ENCODE measurements at regions not wholly inside any gene's neighbourhood (a gene's known extent, or its start where the extent isn't known, plus 50 kb on each side); places are given as distances from the start of the nearest gene placed in this dataset.

GRCh38 chr9:118423721-118424120 is 719.5 kb downstream of the TLR4 start:
- no peaks in the 10 kb centered on the region for H3K4me1 Mint-ChIP-seq (ENCODE audit: low read depth, unreplicated experiment)
- ChIA-PET POLR2A (no interaction called here), CTCF (no interaction called here)
- H3K9me3 Mint-ChIP-seq (ENCODE audit: unreplicated experiment): no peaks in the 10 kb centered on the region
- no peaks in the 10 kb centered on the region for H3K27me3 ChIP-seq (replicated peaks; ENCODE audit: control insufficient read depth, insufficient read depth, low read length)
- BruUV-seq (replicated peaks): no TSS peak
- no peak for TF ChIP-seq CTCF (IDR thresholded peaks at IDR 0.05; ENCODE audit: insufficient read depth in 1 of 2, low read depth in 1 of 2, low read length in 1 of 2, severe bottlenecking in 1 of 2, unreplicated experiment in 1 of 2)
- H3K4me3 ChIP-seq (ENCODE audit: low read depth, low read length): no peak overlapping the region
- no peak for DNase-seq
- H3K36me3 ChIP-seq (ENCODE audit: control insufficient read depth, insufficient read depth, low read length): no peaks in the 10 kb centered on the region
- H3K27me3 Mint-ChIP-seq (ENCODE audit: insufficient read depth, unreplicated experiment): no peaks in the 10 kb centered on the region
- H3K9me3 ChIP-seq: no peaks in the 10 kb centered on the region
- intact Hi-C loops (cut with micrococcal nuclease; ENCODE audit: unreplicated experiment): no loop called here
- no peak overlapping the region for H3K4me3 Mint-ChIP-seq (ENCODE audit: unreplicated experiment)
- no peak overlapping the region for H3K27ac Mint-ChIP-seq (ENCODE audit: unreplicated experiment)
- H3K4me1 ChIP-seq: no peaks in the 10 kb centered on the region
- no peaks in the 10 kb centered on the region for H3K36me3 Mint-ChIP-seq (ENCODE audit: insufficient read depth, unreplicated experiment)

- H3K4me1 Mint-ChIP-seq (ENCODE audit: low read depth, unreplicated experiment): no peaks in the 10 kb centered on the region
- ChIA-PET POLR2A (no interaction called here), CTCF (no interaction called here)
- H3K27me3 Mint-ChIP-seq (ENCODE audit: insufficient read depth, unreplicated experiment): no peaks in the 10 kb centered on the region
- H3K4me3 Mint-ChIP-seq (ENCODE audit: unreplicated experiment): no peak overlapping the region
- no peak for TF ChIP-seq CTCF (IDR thresholded peaks at IDR 0.05; ENCODE audit: insufficient read depth in 1 of 2, low read depth in 1 of 2, low read length in 1 of 2, severe bottlenecking in 1 of 2, unreplicated experiment in 1 of 2)
- BruUV-seq (replicated peaks): no TSS peak
- no peaks in the 10 kb centered on the region for H3K9me3 Mint-ChIP-seq (ENCODE audit: unreplicated experiment)
- no peaks in the 10 kb centered on the region for H3K36me3 Mint-ChIP-seq (ENCODE audit: insufficient read depth, unreplicated experiment)
- no peak overlapping the region for H3K27ac Mint-ChIP-seq (ENCODE audit: unreplicated experiment)
- DNase-seq: no peak
- no peaks in the 10 kb centered on the region for H3K27me3 ChIP-seq (replicated peaks; ENCODE audit: control insufficient read depth, insufficient read depth, low read length)
- no peaks in the 10 kb centered on the region for H3K4me1 ChIP-seq
- H3K36me3 ChIP-seq (ENCODE audit: control insufficient read depth, insufficient read depth, low read length): no peaks in the 10 kb centered on the region
- intact Hi-C loops (cut with micrococcal nuclease; ENCODE audit: unreplicated experiment): no loop called here
- H3K9me3 ChIP-seq: no peaks in the 10 kb centered on the region; the same call in 1 of the 2 replicates
- H3K4me3 ChIP-seq (ENCODE audit: low read depth, low read length): no peak overlapping the region
Measured at GRCh38 chr9:118426772-118427171, 722.6 kb downstream of the TLR4 start.

GRCh38 chr9:118438810-118439209 is 734.6 kb downstream of the TLR4 start:
- Mint-ChIP-seq H3K27me3 (ENCODE audit: insufficient read depth, unreplicated experiment) (no peaks in the 10 kb centered on the region), H3K4me3 (ENCODE audit: unreplicated experiment) (no peak overlapping the region), H3K9me3 (ENCODE audit: unreplicated experiment) (no peaks in the 10 kb centered on the region), H3K27ac (ENCODE audit: unreplicated experiment) (no peak overlapping the region), H3K4me1 (ENCODE audit: low read depth, unreplicated experiment) (no peaks in the 10 kb centered on the region), H3K36me3 (ENCODE audit: insufficient read depth, unreplicated experiment) (no peaks in the 10 kb centered on the region)
- Histone ChIP-seq H3K4me3 (ENCODE audit: low read depth, low read length) (no peak overlapping the region), H3K36me3 (ENCODE audit: control insufficient read depth, insufficient read depth, low read length) (no peaks in the 10 kb centered on the region), H3K4me1 (0 out of 2 replicates have a peak, but pooled peaks cover 5% of the 10 kb centered on the region), H3K27me3 (replicated peaks; ENCODE audit: control insufficient read depth, insufficient read depth, low read length) (no peaks in the 10 kb centered on the region), H3K9me3 (no peaks in the 10 kb centered on the region)
- BruUV-seq (replicated peaks): no TSS peak
- POLR2A ChIA-PET: no interaction called here
- intact Hi-C loops (cut with micrococcal nuclease; ENCODE audit: unreplicated experiment): no loop called here
- DNase-seq: no peak
- TF ChIP-seq CTCF (IDR thresholded peaks at IDR 0.05; ENCODE audit: insufficient read depth in 1 of 2, low read depth in 1 of 2, low read length in 1 of 2, severe bottlenecking in 1 of 2, unreplicated experiment in 1 of 2): no peak
- CTCF ChIA-PET: no interaction called here

Data from Caco-2 (cell line).